IMR-90 (cell line): ENCODE measurements at regions not wholly inside any gene's neighbourhood (a gene's known extent, or its start where the extent isn't known, plus 50 kb on each side); places are given as distances from the start of the nearest gene placed in this dataset.

Source experiments
- ATAC-seq: fragments of 200-7000 bp; cut with Tn5 transposase; 2 replicates; pipeline ENCODE4 v1.9.1; 2020; ENCODE audit warnings: low read depth, mild to moderate bottlenecking, moderate library complexity
- BruUV-seq: library from RNA; stranded (reverse); fragments of 400-500 nt; replicated peaks from 2 replicates; lab custom pipeline; 2021; lab: Mats Ljungman, UMichigan
- CTCF ChIA-PET: fragments of 300-600 bp; formaldehyde crosslinking; extraction: SDS; loops from one replicate; lab custom pipeline; 2021; ENCODE audit warnings: antibody characterized with exemption; lab: Yijun Ruan, JAX
- POLR2A ChIA-PET: fragments of 300-600 bp; sonication (Branson Sonifier 250); formaldehyde crosslinking; loops from one replicate; lab custom pipeline; 2022; ENCODE audit warnings: antibody characterized with exemption; ENCODE audit not compliant: unreplicated experiment; lab: Charles Lee
- DNase-seq: peaks from one replicate; pipeline ENCODE4 v3.0.0; 2013
- H2AFZ ChIP-seq: replicated peaks from 2 replicates; pipeline ENCODE3; 2013; ENCODE audit warnings: low read length, mild to moderate bottlenecking; ENCODE audit not compliant: poor library complexity
- H2AK5ac ChIP-seq: 2 replicates; pipeline ENCODE4 v1.6.1; 2013; ENCODE audit warnings: low read depth, low read length, inconsistent platforms
- H2AK9ac ChIP-seq: replicated peaks from 2 replicates; pipeline ENCODE3; 2013; ENCODE audit warnings: mild to moderate bottlenecking, low read depth, low read length, moderate library complexity; ENCODE audit not compliant: poor library complexity
- H2BK120ac ChIP-seq: 2 replicates; pipeline ENCODE4 v1.6.1; 2013; ENCODE audit warnings: low read depth, low read length, inconsistent platforms
- H2BK15ac ChIP-seq: 3 replicates; pipeline ENCODE4 v1.6.1; 2013; ENCODE audit warnings: low read depth, low read length, inconsistent platforms
- H2BK20ac ChIP-seq: 2 replicates; pipeline ENCODE4 v1.6.1; 2013; ENCODE audit warnings: low read depth, mild to moderate bottlenecking, inconsistent platforms, low read length, moderate library complexity
- H2BK5ac ChIP-seq: 2 replicates; pipeline ENCODE4 v1.6.1; 2013; ENCODE audit warnings: mild to moderate bottlenecking, low read depth, low read length, inconsistent platforms; ENCODE audit not compliant: poor library complexity, severe bottlenecking
- H3K14ac ChIP-seq: replicated peaks from 2 replicates; pipeline ENCODE4 v1.6.1; 2013; ENCODE audit warnings: low read depth, low read length, inconsistent platforms
- H3K18ac ChIP-seq: 2 replicates; pipeline ENCODE4 v1.6.1; 2013; ENCODE audit warnings: low read depth, low read length, control low read depth
- H3K23ac ChIP-seq: 2 replicates; pipeline ENCODE4 v1.6.1; 2013; ENCODE audit warnings: low read depth, low read length, inconsistent platforms
- H3K27ac ChIP-seq: 2 replicates; pipeline ENCODE4 v1.5.1; 2013; ENCODE audit warnings: mild to moderate bottlenecking, control low read depth, low read length; ENCODE audit not compliant: insufficient read depth
- H3K27me3 ChIP-seq: 2 replicates; pipeline ENCODE4 v1.6.1; 2013; ENCODE audit warnings: low read length; ENCODE audit not compliant: control insufficient read depth, insufficient read depth
- H3K36me3 ChIP-seq: 2 replicates; pipeline ENCODE4 v1.6.1; 2013; ENCODE audit warnings: low read length, mixed read lengths; ENCODE audit not compliant: control insufficient read depth, insufficient read depth
- H3K4ac ChIP-seq: 2 replicates; pipeline ENCODE4 v1.6.1; 2013; ENCODE audit warnings: low read depth, low read length, inconsistent platforms
- H3K4me1 ChIP-seq: 2 replicates; pipeline ENCODE4 v1.6.1; 2013; ENCODE audit warnings: low read length, mixed read lengths; ENCODE audit not compliant: control insufficient read depth, insufficient read depth
- H3K4me2 ChIP-seq: 2 replicates; pipeline ENCODE4 v1.6.1; 2013; ENCODE audit warnings: low read depth, mild to moderate bottlenecking, control low read depth, low read length, moderate library complexity
- H3K4me3 ChIP-seq: 2 replicates; pipeline ENCODE4 v1.5.1; 2013; ENCODE audit warnings: low read depth, mild to moderate bottlenecking, control low read depth, low read length, moderate library complexity; ENCODE audit not compliant: insufficient read depth
- H3K56ac ChIP-seq: 2 replicates; pipeline ENCODE4 v1.6.1; 2013; ENCODE audit warnings: low read length, inconsistent platforms; ENCODE audit not compliant: insufficient read depth; ENCODE audit errors: extremely low read depth
- H3K79me1 ChIP-seq, 2 experiments: 2 replicates each; pipeline ENCODE4 v1.6.1; 2013; ENCODE audit warnings: low read length in 2 of 2, inconsistent platforms in 1 of 2, low read depth in 1 of 2
- H3K9ac ChIP-seq: 2 replicates; pipeline ENCODE4 v1.6.1; 2013; ENCODE audit warnings: low read depth, low read length, control low read depth
- H3K9me1 ChIP-seq: 2 replicates; pipeline ENCODE4 v1.6.1; 2013; ENCODE audit warnings: low read length, inconsistent platforms; ENCODE audit not compliant: insufficient read depth
- H3K9me3 ChIP-seq: 2 replicates; pipeline ENCODE4 v1.6.1; 2013; ENCODE audit warnings: low read length; ENCODE audit not compliant: control insufficient read depth, insufficient read depth
- H4K20me1 ChIP-seq: 2 replicates; pipeline ENCODE4 v1.6.1; 2013; ENCODE audit warnings: low read length, inconsistent platforms; ENCODE audit not compliant: insufficient read depth
- H4K5ac ChIP-seq: 2 replicates; pipeline ENCODE4 v1.6.1; 2013; ENCODE audit warnings: mild to moderate bottlenecking, low read depth, low read length, control low read depth
- H4K8ac ChIP-seq, 2 experiments: 2 replicates each; pipeline ENCODE4 v1.6.1; 2013; ENCODE audit warnings: low read depth in 2 of 2, low read length in 2 of 2, control low read depth in 1 of 2, inconsistent platforms in 1 of 2
- H4K91ac ChIP-seq: 2 replicates; pipeline ENCODE4 v1.6.1; 2013; ENCODE audit warnings: low read depth, low read length, inconsistent platforms; ENCODE audit not compliant: insufficient read depth
- BHLHE40 ChIP-seq: fragments of 150-350 bp; IDR thresholded peaks from 2 replicates; pipeline ENCODE4 v1.6.1; 2016; ENCODE audit warnings: mild to moderate bottlenecking, low read depth, low read length
- CEBPB ChIP-seq: IDR thresholded peaks from 2 replicates; pipeline ENCODE4 v1.6.1; 2012; ENCODE audit warnings: low read depth, low read length, improper control_type of control experiment
- CHD1 ChIP-seq: IDR thresholded peaks from 2 replicates; pipeline ENCODE4 v1.6.1; 2012; ENCODE audit warnings: low read depth, low read length, improper control_type of control experiment
- CTCF ChIP-seq: conservative IDR thresholded peaks from 2 replicates; pipeline ENCODE4 v1.5.1; 2012; ENCODE audit warnings: mild to moderate bottlenecking, low read depth, low read length, improper control_type of control experiment
- ELK1 ChIP-seq: fragments of 150-350 bp; IDR thresholded peaks from 2 replicates; pipeline ENCODE4 v1.6.1; 2016; ENCODE audit warnings: low read depth, mild to moderate bottlenecking, low read length, moderate library complexity, borderline replicate concordance
- FOS ChIP-seq: fragments of 150-350 bp; IDR thresholded peaks from 2 replicates; pipeline ENCODE4 v1.6.1; 2016; ENCODE audit warnings: low read depth, low read length
- MAFK ChIP-seq: IDR thresholded peaks from 2 replicates; pipeline ENCODE4 v1.6.1; 2012; ENCODE audit warnings: low read depth, low read length, improper control_type of control experiment
- MAZ ChIP-seq: IDR thresholded peaks from 2 replicates; pipeline ENCODE4 v1.6.1; 2012; ENCODE audit warnings: low read depth, mild to moderate bottlenecking, low read length, improper control_type of control experiment, moderate library complexity, borderline replicate concordance
- MXI1 ChIP-seq: IDR thresholded peaks from 2 replicates; pipeline ENCODE4 v1.6.1; 2012; ENCODE audit warnings: low read depth, mild to moderate bottlenecking, low read length, moderate library complexity, borderline replicate concordance
- NFE2L2 ChIP-seq: fragments of 150-350 bp; IDR thresholded peaks from 2 replicates; pipeline ENCODE4 v1.6.1; 2016; ENCODE audit warnings: low read depth, mild to moderate bottlenecking, low read length
- POLR2A ChIP-seq: IDR thresholded peaks from 2 replicates; pipeline ENCODE4 v1.6.1; 2012; ENCODE audit warnings: mild to moderate bottlenecking, low read depth, low read length
- RAD21 ChIP-seq: IDR thresholded peaks from 2 replicates; pipeline ENCODE4 v1.6.1; 2012; ENCODE audit warnings: low read length, improper control_type of control experiment
- RCOR1 ChIP-seq: IDR thresholded peaks from 2 replicates; pipeline ENCODE4 v1.6.1; 2012; ENCODE audit warnings: mild to moderate bottlenecking, low read length, improper control_type of control experiment; ENCODE audit not compliant: insufficient replicate concordance
- RFX5 ChIP-seq: IDR thresholded peaks from 2 replicates; pipeline ENCODE4 v1.8.0; 2012; ENCODE audit warnings: low read depth, mild to moderate bottlenecking, low read length, moderate library complexity
- SMC3 ChIP-seq: fragments of 150-350 bp; IDR thresholded peaks from 2 replicates; pipeline ENCODE4 v1.6.1; 2016; ENCODE audit warnings: low read depth, mild to moderate bottlenecking, antibody characterized with exemption, low read length, moderate library complexity
- USF2 ChIP-seq: fragments of 150-350 bp; IDR thresholded peaks from 2 replicates; pipeline ENCODE4 v1.6.1; 2017; ENCODE audit warnings: mild to moderate bottlenecking, antibody characterized with exemption, low read length, low read depth
- whole genome bisulfite sequencing, 2 experiments: methylation state at CpG; one replicate each; pipeline versions ENCODE4 v1.1.5 to v1.1.7; 2013; ENCODE audit warnings: missing lambda C conversion rate in 2 of 2; ENCODE audit not compliant: insufficient read length in 1 of 2; ENCODE audit errors: extremely low coverage in 2 of 2; 5-methylcytosine and 5-hydroxymethylcytosine counted together
- dilution Hi-C: fragments of 300-500 bp; cut with HindIII; formaldehyde crosslinking; loops from one replicate; pipeline ENCODE4 v1.14.3; 2018; ENCODE audit warnings: low sequenced_read_pairs; ENCODE audit not compliant: unreplicated experiment
- in situ Hi-C: fragments of 300-500 bp; cut with MboI; formaldehyde crosslinking; loops from 3 replicates; pipeline ENCODE4 v1.14.3; 2019; ENCODE audit warnings: low sequenced_read_pairs, inconsistent platforms, mixed read lengths
- intact Hi-C: fragments of 100-400 bp; cut with micrococcal nuclease; formaldehyde crosslinking; loops from 2 replicates; pipeline ENCODE4 v1.10.0; 2022

GRCh38 chr21:35460441-35460840, 411.3 kb upstream of the RUNX1 start:
- TF ChIP-seq RAD21 (no peak), ELK1 (no peak), NFE2L2 (no peak), MAZ (no peak), CEBPB (no peak), POLR2A (no peak), USF2 (no peak), MAFK (no peak), CTCF (no peak), CHD1 (no peak), BHLHE40 (no peak), SMC3 (no peak), FOS (no peak), RCOR1 (no peak), MXI1 (no peak), RFX5 (no peak)
- no peak overlapping the region for H2BK120ac ChIP-seq

More at GRCh38 chr21:35460441-35460840, 411.3 kb upstream of the RUNX1 start:
- BruUV-seq = no TSS peak
- no peak overlapping the region for H2AFZ ChIP-seq
- H3K27ac ChIP-seq = no peak overlapping the region
- no peak overlapping the region for H3K9ac ChIP-seq
- H3K9me1 ChIP-seq = no peaks in the 10 kb centered on the region
- H2AK9ac ChIP-seq = no peak overlapping the region
- ChIA-PET POLR2A (no interaction called here), CTCF (interaction anchor here (0.6 kb wide), 1 partner anchor 17 kb away, joined by 4 read pairs; no protein-coding TSS in a partner anchor)
- no peak overlapping the region for H3K4me3 ChIP-seq
- no peaks in the 10 kb centered on the region for H3K79me1 ChIP-seq
- no peak overlapping the region for H4K5ac ChIP-seq
- no peak overlapping the region for H3K18ac ChIP-seq
- no peak overlapping the region for H3K23ac ChIP-seq
- no peaks in the 10 kb centered on the region for H4K20me1 ChIP-seq
- WGBS, 2 experiments = 40% methylated on average over 1 of the region's 9 CpGs; no CpG with 5 or more reads in 1 of the 2 experiments
- no peak overlapping the region for H4K91ac ChIP-seq
- H3K36me3 ChIP-seq = no peaks in the 10 kb centered on the region
- no peaks in the 10 kb centered on the region for H3K9me3 ChIP-seq
- ATAC-seq (no peak), DNase-seq (no peak)
- intact Hi-C loops = no loop called here
- H2BK15ac ChIP-seq = no peak overlapping the region
- no peak overlapping the region for H3K56ac ChIP-seq
- no peak overlapping the region for H2BK20ac ChIP-seq
- in situ Hi-C loops = no loop called here
- dilution Hi-C loops = no loop called here
- H2BK5ac ChIP-seq = no peak overlapping the region
- H4K8ac ChIP-seq = no peak overlapping the region
- H3K14ac ChIP-seq = no peak overlapping the region
- no peaks in the 10 kb centered on the region for H3K4me1 ChIP-seq
- H2AK5ac ChIP-seq = no peak overlapping the region
- H3K27me3 ChIP-seq = no peaks in the 10 kb centered on the region
- no peak overlapping the region for H3K4me2 ChIP-seq
- no peak overlapping the region for H3K4ac ChIP-seq
